B cell (primary cell): ENCODE measurements at regions not wholly inside any gene's neighbourhood (a gene's known extent, or its start where the extent isn't known, plus 50 kb on each side); places are given as distances from the start of the nearest gene placed in this dataset.

Experiments
- ATAC-seq: fragments of 200-7000 bp; cut with Tn5 transposase; one replicate; pipeline ENCODE4 v1.10.0; 2021; ENCODE audit warnings: low read depth, mild to moderate bottlenecking, moderate number of reproducible peaks, moderate library complexity
- CTCF ChIA-PET: fragments of 350-600 bp; sonication (Branson Sonifier 250); formaldehyde crosslinking; loops from one replicate; lab custom pipeline; 2021; ENCODE audit warnings: antibody characterized with exemption, inconsistent platforms; lab: Charles Lee
- POLR2A ChIA-PET: fragments of 350-600 bp; sonication (Branson Sonifier 250); formaldehyde crosslinking; loops from one replicate; lab custom pipeline; 2021; ENCODE audit warnings: antibody characterized with exemption; lab: Charles Lee
- DNase-seq: peaks from one replicate; pipeline ENCODE4 v3.0.0; 2013
- H2AFZ ChIP-seq: 2 replicates; pipeline ENCODE4 v1.6.1; 2012; ENCODE audit warnings: mild to moderate bottlenecking, low read depth, low read length; ENCODE audit not compliant: insufficient read depth, poor library complexity, severe bottlenecking
- H3K27ac ChIP-seq, 2 donors: 1 replicate in 1 of 2; 2 replicates in 1 of 2; pipeline ENCODE4 v1.5.1; 2012 to 2013; ENCODE audit warnings: low read length in 2 of 2, mild to moderate bottlenecking in 2 of 2, moderate library complexity in 1 of 2
- H3K27me3 ChIP-seq, 4 experiments: fragments of 200-600 bp in 1 of 4; sonication (generic) in 1 of 4; replicated peaks in 1 of 4; 1 replicate in 2 of 4; 2 replicates in 2 of 4; pipeline versions ENCODE4 v1.6.1 to v1.7.0; 2013 to 2016; ENCODE audit warnings: low read length in 3 of 4, mild to moderate bottlenecking in 2 of 4, mixed read lengths in 1 of 4, moderate library complexity in 1 of 4; ENCODE audit not compliant: insufficient read depth in 4 of 4, control insufficient read depth in 3 of 4; ENCODE audit errors: control extremely low read depth in 1 of 4
- H3K36me3 ChIP-seq, 2 experiments: replicated peaks in 1 of 2; 1 replicate in 1 of 2; 2 replicates in 1 of 2; pipeline versions ENCODE4 v1.6.1 to v1.7.1; 2013; ENCODE audit warnings: low read length in 1 of 2; ENCODE audit not compliant: insufficient read depth in 2 of 2, control insufficient read depth in 1 of 2; ENCODE audit errors: control extremely low read depth in 1 of 2, extremely low read depth in 1 of 2
- H3K4me1 ChIP-seq, 2 donors: fragments of 200-600 bp in 1 of 2; sonication (generic) in 1 of 2; 1 replicate in 1 of 2; 2 replicates in 1 of 2; pipeline versions ENCODE4 v1.5.1 to v1.6.1; 2013 to 2017; ENCODE audit warnings: low read length in 2 of 2; ENCODE audit not compliant: control insufficient read depth in 2 of 2, insufficient read depth in 2 of 2
- H3K4me2 ChIP-seq: replicated peaks from 2 replicates; pipeline ENCODE3; 2012; ENCODE audit warnings: mild to moderate bottlenecking, low read depth, low read length; ENCODE audit not compliant: poor library complexity, severe bottlenecking
- H3K4me3 ChIP-seq, 5 experiments: fragments of 200-600 bp in 1 of 5; sonication (generic) in 1 of 5; 1 replicate in 3 of 5; 2 replicates in 2 of 5; pipeline versions ENCODE4 v1.5.1 to v1.7.0; 2011 to 2016; ENCODE audit warnings: low read length in 4 of 5, mild to moderate bottlenecking in 4 of 5, low read depth in 2 of 5, control low read depth in 1 of 5, moderate library complexity in 1 of 5; ENCODE audit not compliant: insufficient read depth in 1 of 5; ENCODE audit errors: control extremely low read depth in 1 of 5, extremely low read depth in 1 of 5
- H3K79me2 ChIP-seq: fragments of 200-600 bp; sonication (generic); one replicate; pipeline ENCODE4 v1.6.0; 2016; ENCODE audit warnings: low read length; ENCODE audit not compliant: control insufficient read depth, insufficient read depth
- H3K9ac ChIP-seq: fragments of 200-600 bp; sonication (generic); 2 replicates; pipeline ENCODE4 v1.6.1; 2017; ENCODE audit warnings: mild to moderate bottlenecking, low read length, moderate library complexity
- H3K9me3 ChIP-seq, 3 donors: one replicate each; pipeline versions ENCODE4 v1.6.1 to v1.7.1; 2013; ENCODE audit warnings: low read length in 2 of 3; ENCODE audit not compliant: control insufficient read depth in 2 of 3, insufficient read depth in 1 of 3; ENCODE audit errors: control extremely low read depth in 1 of 3
- H4K20me1 ChIP-seq: 2 replicates; pipeline ENCODE4 v1.6.0; 2012; ENCODE audit warnings: mild to moderate bottlenecking, low read length; ENCODE audit not compliant: insufficient read depth, control insufficient read depth, poor library complexity, severe bottlenecking
- H3K27ac Mint-ChIP-seq: one replicate; pipeline ENCODE4 v1.8.0; 2021; ENCODE audit warnings: mixed read lengths
- H3K27me3 Mint-ChIP-seq: one replicate; pipeline ENCODE4 v1.8.0; 2021; ENCODE audit warnings: mixed read lengths
- H3K4me1 Mint-ChIP-seq: one replicate; pipeline ENCODE4 v1.8.0; 2021; ENCODE audit warnings: mixed read lengths
- H3K4me3 Mint-ChIP-seq: one replicate; pipeline ENCODE4 v1.8.0; 2021; ENCODE audit warnings: mixed read lengths
- H3K9me3 Mint-ChIP-seq: one replicate; pipeline ENCODE4 v1.8.0; 2022; ENCODE audit warnings: mixed read lengths; ENCODE audit not compliant: insufficient read depth
- EZH2 ChIP-seq: IDR thresholded peaks from 2 replicates; pipeline ENCODE4 v1.6.1; 2012; ENCODE audit warnings: borderline replicate concordance, low read depth, mild to moderate bottlenecking, moderate library complexity, low read length; ENCODE audit not compliant: insufficient read depth, poor library complexity, severe bottlenecking
- WGBS: methylation state at CpG from one replicate; pipeline ENCODE4 v1.1.5; 2013; ENCODE audit warnings: missing lambda C conversion rate; ENCODE audit not compliant: insufficient coverage; 5-methylcytosine and 5-hydroxymethylcytosine counted together
- intact Hi-C: fragments of 100-400 bp; cut with micrococcal nuclease; formaldehyde crosslinking; loops from one replicate; pipeline ENCODE4 v1.10.0; 2022
- TF ChIP-seq, protein P1 (sequence below): fragments of 200-600 bp; IDR thresholded peaks from one replicate; pipeline ENCODE4 v1.8.0; 2022; ENCODE audit warnings: antibody characterized with exemption, mild to moderate bottlenecking

GRCh38 chr6:4554645-4555044, 221.6 kb upstream of the CDYL start:
- H3K4me3 Mint-ChIP-seq, result no peak overlapping the region
- Histone ChIP-seq H4K20me1 (no peaks in the 10 kb centered on the region), H3K27me3 (peaks cover 0 to 3% (median 0%) of the 10 kb centered on the region in 4 experiments), H3K9ac (no peak overlapping the region), H3K4me2 (no peak overlapping the region), H3K79me2 (no peaks in the 10 kb centered on the region), H2AFZ (no peak overlapping the region), H3K9me3 (peaks cover 0 to 11% (median 0%) of the 10 kb centered on the region in 3 donors), H3K36me3 (no peaks in the 10 kb centered on the region), H3K27ac (no peak overlapping the region), H3K4me3 (no peak overlapping the region), H3K4me1 (no peaks in the 10 kb centered on the region)
- DNase-seq, result no peak
- ChIA-PET POLR2A (no interaction called here), CTCF (no interaction called here)
- intact Hi-C loops, result no loop called here
- no peak overlapping the region for H3K27ac Mint-ChIP-seq
- ATAC-seq, result no peak
- H3K9me3 Mint-ChIP-seq, result no peaks in the 10 kb centered on the region
- H3K4me1 Mint-ChIP-seq, result no peaks in the 10 kb centered on the region
- TF ChIP-seq, protein P1, sequence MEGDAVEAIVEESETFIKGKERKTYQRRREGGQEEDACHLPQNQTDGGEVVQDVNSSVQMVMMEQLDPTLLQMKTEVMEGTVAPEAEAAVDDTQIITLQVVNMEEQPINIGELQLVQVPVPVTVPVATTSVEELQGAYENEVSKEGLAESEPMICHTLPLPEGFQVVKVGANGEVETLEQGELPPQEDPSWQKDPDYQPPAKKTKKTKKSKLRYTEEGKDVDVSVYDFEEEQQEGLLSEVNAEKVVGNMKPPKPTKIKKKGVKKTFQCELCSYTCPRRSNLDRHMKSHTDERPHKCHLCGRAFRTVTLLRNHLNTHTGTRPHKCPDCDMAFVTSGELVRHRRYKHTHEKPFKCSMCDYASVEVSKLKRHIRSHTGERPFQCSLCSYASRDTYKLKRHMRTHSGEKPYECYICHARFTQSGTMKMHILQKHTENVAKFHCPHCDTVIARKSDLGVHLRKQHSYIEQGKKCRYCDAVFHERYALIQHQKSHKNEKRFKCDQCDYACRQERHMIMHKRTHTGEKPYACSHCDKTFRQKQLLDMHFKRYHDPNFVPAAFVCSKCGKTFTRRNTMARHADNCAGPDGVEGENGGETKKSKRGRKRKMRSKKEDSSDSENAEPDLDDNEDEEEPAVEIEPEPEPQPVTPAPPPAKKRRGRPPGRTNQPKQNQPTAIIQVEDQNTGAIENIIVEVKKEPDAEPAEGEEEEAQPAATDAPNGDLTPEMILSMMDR, result no peak
- TF ChIP-seq EZH2, result no peak
- H3K27me3 Mint-ChIP-seq, result peaks cover 41% of the 10 kb centered on the region

DNA sequence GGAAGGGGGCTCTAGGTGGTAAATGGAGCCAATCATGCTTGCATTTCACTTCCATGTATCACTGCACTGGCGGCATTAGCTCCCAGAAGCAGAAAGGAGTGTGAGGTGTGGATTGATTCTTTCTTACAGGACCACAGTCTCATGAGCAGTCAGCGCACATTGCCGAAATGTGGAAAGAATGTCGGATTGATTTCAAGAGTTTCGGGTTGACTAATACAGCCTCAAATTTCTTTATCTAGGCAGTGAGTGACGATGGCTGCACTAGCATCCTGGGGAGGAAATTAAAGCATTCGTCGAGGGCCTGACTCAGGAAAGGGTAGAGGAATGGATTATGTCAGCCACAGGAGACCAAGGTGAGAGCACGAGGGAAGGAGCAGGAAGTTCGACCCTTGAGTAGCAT, 222.8 kb upstream of the CDYL start:
- H3K79me2 ChIP-seq, result no peaks in the 10 kb centered on the region
- no peak for TF ChIP-seq EZH2
- TF ChIP-seq, protein P1, result no peak
- Mint-ChIP-seq H3K27ac (no peak overlapping the region), H3K27me3 (peaks cover 41% of the 10 kb centered on the region), H3K4me1 (no peaks in the 10 kb centered on the region), H3K4me3 (no peak overlapping the region), H3K9me3 (no peaks in the 10 kb centered on the region)
- no peaks in the 10 kb centered on the region for H3K36me3 ChIP-seq
- no peak for DNase-seq
- no peak overlapping the region for H3K4me3 ChIP-seq
- WGBS, result 77% methylated on average over 7 of the region's 10 CpGs
- intact Hi-C loops, result no loop called here
- H3K9ac ChIP-seq, result no peak overlapping the region
- H3K27me3 ChIP-seq, result peaks cover 0 to 3% (median 0%) of the 10 kb centered on the region in 4 experiments
- no peaks in the 10 kb centered on the region for H3K4me1 ChIP-seq
- POLR2A ChIA-PET, result no interaction called here
- no peak overlapping the region for H3K27ac ChIP-seq
- H2AFZ ChIP-seq, result no peak overlapping the region
- peaks cover 0 to 13% (median 0%) of the 10 kb centered on the region in 3 donors for H3K9me3 ChIP-seq
- H3K4me2 ChIP-seq, result no peak overlapping the region
- ATAC-seq, result no peak
- H4K20me1 ChIP-seq, result no peaks in the 10 kb centered on the region
- CTCF ChIA-PET, result no interaction called here
